CD14-positive monocyte (primary cell): ENCODE measurements at regions not wholly inside any gene's neighbourhood (a gene's known extent, or its start where the extent isn't known, plus 50 kb on each side); places are given as distances from the start of the nearest gene placed in this dataset.

Experiments
- DNase-seq, 3 donors: peaks; one replicate each; pipeline ENCODE4 v3.0.0-alpha.2; 2011 to 2022
- H2AFZ ChIP-seq: 2 replicates; pipeline ENCODE4 v1.6.0; 2012; ENCODE audit warnings: mild to moderate bottlenecking, low read depth, low read length, inconsistent platforms; ENCODE audit not compliant: insufficient read depth, poor library complexity, severe bottlenecking
- H3K27ac ChIP-seq, 2 donors: 1 replicate in 1 of 2; 2 replicates in 1 of 2; pipeline ENCODE4 v1.5.1; 2012 to 2013; ENCODE audit warnings: low read length in 2 of 2, control low read depth in 1 of 2, inconsistent platforms in 1 of 2, low read depth in 1 of 2, mild to moderate bottlenecking in 1 of 2
- H3K27me3 ChIP-seq, 2 donors: one replicate each; pipeline versions ENCODE4 v1.6.0 to v1.6.1; 2011 to 2013; ENCODE audit warnings: low read length in 2 of 2; ENCODE audit not compliant: control insufficient read depth in 2 of 2, insufficient read depth in 2 of 2
- H3K36me3 ChIP-seq, 2 donors: replicated peaks in 1 of 2; 1 replicate in 1 of 2; 2 replicates in 1 of 2; pipeline versions ENCODE4 v1.5.1 to v1.6.1; 2012 to 2013; ENCODE audit warnings: low read length in 2 of 2, control low read depth in 1 of 2, inconsistent platforms in 1 of 2, mild to moderate bottlenecking in 1 of 2; ENCODE audit not compliant: insufficient read depth in 2 of 2, control insufficient read depth in 1 of 2
- H3K4me1 ChIP-seq, 2 donors: 1 replicate in 1 of 2; 2 replicates in 1 of 2; pipeline versions ENCODE4 v1.5.1 to v1.6.1; 2012 to 2013; ENCODE audit warnings: low read length in 2 of 2, control low read depth in 1 of 2, inconsistent platforms in 1 of 2, mild to moderate bottlenecking in 1 of 2, moderate library complexity in 1 of 2; ENCODE audit not compliant: insufficient read depth in 2 of 2, control insufficient read depth in 1 of 2
- H3K4me2 ChIP-seq: replicated peaks from 2 replicates; pipeline ENCODE3; 2012; ENCODE audit warnings: low read length, moderate library complexity, mild to moderate bottlenecking; ENCODE audit not compliant: poor library complexity, severe bottlenecking; ENCODE audit errors: extremely low read depth
- H3K4me3 ChIP-seq, 3 experiments: fragments of 200-600 bp in 1 of 3; sonication (generic) in 1 of 3; replicated peaks in 1 of 3; 1 replicate in 2 of 3; 2 replicates in 1 of 3; pipeline ENCODE4 v1.5.1; 2011 to 2013; ENCODE audit warnings: low read length in 3 of 3, mild to moderate bottlenecking in 3 of 3, control low read depth in 2 of 3, low read depth in 2 of 3, inconsistent platforms in 1 of 3, moderate library complexity in 1 of 3
- H3K79me2 ChIP-seq: 2 replicates; pipeline ENCODE4 v1.6.0; 2012; ENCODE audit warnings: mild to moderate bottlenecking, control low read depth, inconsistent platforms, low read length, moderate library complexity; ENCODE audit not compliant: insufficient read depth
- H3K9ac ChIP-seq: 2 replicates; pipeline ENCODE4 v1.6.0; 2017; ENCODE audit warnings: low read length, mild to moderate bottlenecking; ENCODE audit not compliant: insufficient read depth, poor library complexity, severe bottlenecking
- H3K9me3 ChIP-seq, 2 donors: replicated peaks in 1 of 2; 1 replicate in 1 of 2; 2 replicates in 1 of 2; pipeline versions ENCODE4 v1.5.1 to v1.6.1; 2012 to 2013; ENCODE audit warnings: low read length in 2 of 2, control low read depth in 1 of 2; ENCODE audit not compliant: control insufficient read depth in 1 of 2, insufficient read depth in 1 of 2
- H4K20me1 ChIP-seq: 2 replicates; pipeline ENCODE4 v1.6.0; 2012; ENCODE audit warnings: mild to moderate bottlenecking, low read length, control low read depth, moderate library complexity; ENCODE audit not compliant: insufficient read depth
- H3K27ac Mint-ChIP-seq, 7 donors: one replicate each; pipeline ENCODE4 v1.8.0; 2020; ENCODE audit warnings: mild to moderate bottlenecking in 7 of 7, mixed read lengths in 7 of 7, moderate library complexity in 6 of 7, inconsistent platforms in 2 of 7
- H3K27me3 Mint-ChIP-seq, 3 donors: one replicate each; pipeline ENCODE4 v1.8.0; 2021 to 2022; ENCODE audit warnings: low read depth in 3 of 3, mild to moderate bottlenecking in 3 of 3, mixed read lengths in 3 of 3, moderate library complexity in 3 of 3, inconsistent platforms in 1 of 3
- H3K36me3 Mint-ChIP-seq, 2 donors: one replicate each; pipeline ENCODE4 v1.8.0; 2020; ENCODE audit warnings: mixed read lengths in 2 of 2, inconsistent platforms in 1 of 2, mild to moderate bottlenecking in 1 of 2
- H3K4me1 Mint-ChIP-seq: one replicate; pipeline ENCODE4 v1.8.0; 2020; ENCODE audit warnings: mild to moderate bottlenecking, mixed read lengths
- H3K4me3 Mint-ChIP-seq, 2 donors: one replicate each; pipeline ENCODE4 v1.8.0; 2020; ENCODE audit warnings: mild to moderate bottlenecking in 2 of 2, mixed read lengths in 2 of 2, moderate library complexity in 1 of 2
- H3K9me3 Mint-ChIP-seq, 7 donors: one replicate each; pipeline ENCODE4 v1.8.0; 2020 to 2022; ENCODE audit warnings: mixed read lengths in 7 of 7, mild to moderate bottlenecking in 6 of 7, moderate library complexity in 6 of 7, inconsistent platforms in 2 of 7
- CTCF ChIP-seq: fragments of 200-600 bp; IDR thresholded peaks from one replicate; pipeline ENCODE4 v1.8.0; 2022; ENCODE audit warnings: antibody characterized with exemption, mild to moderate bottlenecking
- WGBS: methylation state at CpG from one replicate; pipeline ENCODE4 v1.1.5; 2013; ENCODE audit warnings: missing lambda C conversion rate; ENCODE audit not compliant: insufficient coverage; 5-methylcytosine and 5-hydroxymethylcytosine counted together
- intact Hi-C, 2 donors: fragments of 100-400 bp; cut with micrococcal nuclease; formaldehyde crosslinking; loops; one replicate each; pipeline versions ENCODE4 v1.15.0 to v1.15.1; 2023

GRCh38 chr12:67474934-67475620 is 173.5 kb upstream of the DYRK2 start:
- H3K4me3 ChIP-seq = no peak overlapping the region
- DNase-seq = no peak
- no peaks in the 10 kb centered on the region for H3K36me3 Mint-ChIP-seq
- H3K4me3 Mint-ChIP-seq = no peak overlapping the region
- intact Hi-C loops = no loop called here
- H3K27ac Mint-ChIP-seq = no peak overlapping the region
- H3K27ac ChIP-seq = no peak overlapping the region
- no peak overlapping the region for H3K4me2 ChIP-seq
- no peaks in the 10 kb centered on the region for H3K4me1 ChIP-seq
- H4K20me1 ChIP-seq = no peaks in the 10 kb centered on the region
- H3K27me3 ChIP-seq = no peaks in the 10 kb centered on the region
- no CpG with 5 or more reads among the region's 3 CpGs for WGBS
- no peaks in the 10 kb centered on the region for H3K9me3 Mint-ChIP-seq
- peaks cover 9% of the 10 kb centered on the region for H3K4me1 Mint-ChIP-seq
- no peak overlapping the region for H2AFZ ChIP-seq
- no peak overlapping the region for H3K9ac ChIP-seq
- no peaks in the 10 kb centered on the region for H3K9me3 ChIP-seq
- H3K36me3 ChIP-seq = no peaks in the 10 kb centered on the region
- no peak for TF ChIP-seq CTCF
- H3K79me2 ChIP-seq = no peaks in the 10 kb centered on the region
- peaks cover 2 to 4% (median 2%) of the 10 kb centered on the region in 3 donors for H3K27me3 Mint-ChIP-seq

- H3K9me3 Mint-ChIP-seq = no peaks in the 10 kb centered on the region
- H3K36me3 Mint-ChIP-seq = no peaks in the 10 kb centered on the region
- DNase-seq = no peak
- no peaks in the 10 kb centered on the region for H4K20me1 ChIP-seq
- no peaks in the 10 kb centered on the region for H3K36me3 ChIP-seq
- no peak overlapping the region for H3K27ac ChIP-seq
- TF ChIP-seq CTCF = no peak
- H3K9me3 ChIP-seq = no peaks in the 10 kb centered on the region
- no peaks in the 10 kb centered on the region for H3K4me1 ChIP-seq
- H3K9ac ChIP-seq = no peak overlapping the region
- peaks cover 2 to 4% (median 2%) of the 10 kb centered on the region in 3 donors for H3K27me3 Mint-ChIP-seq
- H3K79me2 ChIP-seq = no peaks in the 10 kb centered on the region
- H3K4me1 Mint-ChIP-seq = peaks cover 9% of the 10 kb centered on the region
- WGBS = 100% methylated on average over 1 of the region's 2 CpGs
- no peak overlapping the region for H2AFZ ChIP-seq
- H3K4me3 Mint-ChIP-seq = no peak overlapping the region
- intact Hi-C loops = no loop called here
- H3K27ac Mint-ChIP-seq = no peak overlapping the region
- no peak overlapping the region for H3K4me3 ChIP-seq
- no peaks in the 10 kb centered on the region for H3K27me3 ChIP-seq
- no peak overlapping the region for H3K4me2 ChIP-seq
Observed at GRCh38 chr12:67475725-67476124, 172.8 kb upstream of the DYRK2 start.
